NCI-H1930 (cell line): ENCODE measurements at regions not wholly inside any gene's neighbourhood (a gene's known extent, or its start where the extent isn't known, plus 50 kb on each side); places are given as distances from the start of the nearest gene placed in this dataset.

Experiments used
- DNase-seq, 2 experiments: peaks; one replicate each; lab custom pipeline; 2025; lab: John Stamatoyannopoulos, UW

DNA sequence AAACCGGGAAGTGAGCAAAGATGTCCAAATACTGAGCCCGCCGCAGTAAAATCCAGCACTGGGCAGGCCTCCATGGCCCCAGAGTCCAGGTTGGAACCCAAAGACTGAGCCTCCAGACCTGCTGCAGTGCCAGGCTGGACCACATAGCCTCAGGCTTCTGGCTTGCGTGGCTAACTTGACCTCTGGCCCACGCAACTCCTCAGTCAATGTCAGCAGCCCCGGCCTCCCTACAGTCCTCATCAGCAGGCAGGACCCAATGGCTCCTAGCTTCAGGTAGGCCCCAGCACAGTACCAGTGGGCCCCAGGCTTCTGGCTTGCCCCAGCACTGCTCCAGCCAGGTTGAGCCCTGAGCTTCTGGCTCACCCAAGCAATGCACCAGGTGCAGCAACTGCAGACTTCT is 245.1 kb upstream of the AFDN start:
- DNase-seq, result no peak

DNA sequence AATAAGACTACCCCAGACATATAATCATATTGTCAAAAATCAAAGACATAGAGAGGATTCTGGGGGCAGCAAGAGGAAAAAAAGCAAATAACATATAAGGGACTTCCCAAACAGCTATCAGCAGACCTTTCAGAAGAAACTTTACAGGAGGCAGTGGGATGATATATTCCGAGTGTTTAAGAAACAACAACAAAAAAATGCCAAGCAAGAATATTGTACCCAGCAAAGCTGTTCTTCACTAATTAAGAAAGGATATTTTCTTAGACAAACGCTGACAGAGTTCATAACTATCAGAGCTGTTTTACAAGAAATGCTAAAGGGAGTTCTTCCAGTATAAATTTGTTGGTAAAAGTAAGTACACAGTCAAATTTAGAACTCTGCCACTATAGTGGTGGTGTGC is 243.3 kb upstream of the AFDN start:
- DNase-seq, result no peak

DNA sequence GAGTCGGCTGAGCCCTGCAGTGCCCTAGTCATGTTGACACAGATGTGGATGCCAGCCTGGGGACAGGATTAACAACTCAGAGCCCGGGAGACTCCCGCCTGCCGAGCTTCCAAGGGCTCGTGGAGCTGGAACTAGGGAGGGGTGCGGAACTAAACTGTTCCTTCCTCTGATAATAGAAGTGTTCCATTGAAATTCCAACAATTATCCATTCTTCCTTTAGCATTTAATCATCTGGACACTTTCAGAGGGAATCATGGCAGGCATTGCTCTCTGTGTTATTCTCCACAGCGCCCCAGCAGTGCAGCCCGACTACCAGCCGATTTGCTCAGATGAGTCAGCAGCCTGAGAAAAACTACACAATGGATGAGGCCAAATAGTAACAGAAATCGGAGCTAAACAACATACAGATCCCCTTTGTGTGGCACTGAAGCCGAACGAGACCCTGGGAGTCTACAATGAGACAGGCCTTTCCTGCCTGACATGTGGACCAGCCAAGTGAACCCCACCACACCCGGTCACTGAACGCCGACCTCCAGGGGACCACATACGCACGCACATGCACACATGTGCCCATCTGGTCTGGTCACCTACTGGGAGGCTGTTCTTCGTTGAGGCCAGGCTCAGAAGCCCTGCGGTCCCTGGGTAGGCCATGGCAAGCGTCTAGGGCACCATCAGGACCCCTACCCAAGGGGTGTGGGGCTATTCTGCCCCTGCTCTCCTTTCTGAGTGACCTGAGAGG is 238.4 kb upstream of the AFDN start:
- no peak for DNase-seq

DNA sequence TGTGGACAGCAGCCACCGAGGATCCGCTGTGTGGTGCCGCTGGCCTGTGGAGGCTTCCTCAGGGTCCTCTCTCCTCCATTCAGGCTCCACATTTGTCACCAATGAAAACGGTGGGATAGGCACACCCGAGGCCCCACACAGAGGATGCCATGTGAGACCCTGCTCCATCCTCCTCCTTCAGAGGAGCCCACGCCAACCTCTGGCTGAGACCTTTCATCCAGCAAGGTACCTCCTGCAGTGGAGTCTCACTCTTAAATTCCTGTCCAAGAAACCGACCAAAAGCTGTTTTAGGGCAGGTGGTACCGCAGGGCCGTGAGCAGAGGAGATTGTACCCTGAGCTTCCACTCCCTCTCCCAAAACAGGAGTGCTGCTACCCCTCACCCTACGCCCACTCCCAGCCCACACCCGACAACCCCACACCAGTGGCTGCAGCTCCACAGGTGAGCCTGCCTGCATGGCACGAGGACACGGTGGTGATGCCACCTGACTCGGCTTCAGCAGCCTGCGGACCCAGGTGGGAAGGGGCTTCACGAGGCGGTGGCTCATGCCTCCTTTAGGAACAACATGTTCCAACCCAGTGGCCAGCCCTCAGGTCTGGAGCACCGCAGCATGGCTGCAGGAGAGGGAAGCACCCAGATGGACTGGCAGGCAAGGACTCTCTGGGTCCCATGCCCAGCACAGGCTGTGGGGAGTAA is 237.6 kb upstream of the AFDN start:
- DNase-seq, result no peak

DNA sequence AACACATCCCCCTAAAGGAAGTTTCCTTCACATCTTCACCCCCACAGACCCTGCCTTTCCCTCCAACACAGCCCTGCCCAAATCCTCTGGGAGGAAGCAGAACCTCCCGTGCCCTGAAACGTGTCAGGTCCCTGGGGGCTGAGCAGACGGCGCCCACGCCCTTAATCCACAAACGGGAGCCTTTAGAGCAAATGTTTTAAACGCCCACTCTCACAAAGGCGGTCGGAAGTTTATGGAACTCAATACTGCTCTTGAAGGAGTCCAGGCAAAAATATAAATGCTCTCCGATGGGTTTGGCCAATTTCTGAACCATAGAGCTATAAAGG is 237.1 kb upstream of the AFDN start:
- no peak for DNase-seq

DNA sequence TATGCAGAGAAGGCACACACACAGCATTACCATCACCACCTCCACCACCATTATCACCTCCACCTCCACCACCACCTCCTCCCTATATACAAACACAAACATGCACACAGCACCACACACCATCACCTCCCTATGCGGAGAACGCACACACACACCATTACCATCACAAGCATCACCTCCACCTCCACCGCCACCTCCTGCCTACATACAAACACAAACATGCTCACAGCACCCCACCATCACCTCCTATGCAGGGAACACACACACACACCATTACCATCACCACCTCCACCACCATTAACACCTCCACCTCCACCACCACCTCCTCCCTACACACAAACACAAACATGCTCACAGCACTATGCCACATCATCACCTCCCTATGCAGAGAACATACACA is 236.5 kb upstream of the AFDN start:
- DNase-seq, result no peak
